ENCODE measurements at regions not wholly inside any gene's neighbourhood (a gene's known extent, or its start where the extent isn't known, plus 50 kb on each side); places are given as distances from the start of the nearest gene placed in this dataset.
"Not testable (repeated sequence)": the region's sequence is repeated elsewhere in the genome, so short reads cannot be mapped to it uniquely, and the experiment has no call there.

GRCh38 chr12:107602446-107602845 is 83.2 kb upstream of the PWP1 start:
- DNase-seq = no peak

GRCh38 chr12:107605293-107605692 is 80.3 kb upstream of the PWP1 start:
- no peak for DNase-seq

GRCh38 chr12:107607464-107608392 is 77.9 kb upstream of the PWP1 start:
- peak; percentile 81 for DNase-seq

- DNase-seq = not testable (repeated sequence)
Measured at GRCh38 chr12:107608779-107609178, 76.8 kb upstream of the PWP1 start.

GRCh38 chr12:107610021-107610859 is 75.4 kb upstream of the PWP1 start:
- no peak for DNase-seq

GRCh38 chr12:107612508-107612907 is 73.1 kb upstream of the PWP1 start:
- no peak for DNase-seq

GRCh38 chr12:107616941-107617340 is 68.7 kb upstream of the PWP1 start:
- no peak for DNase-seq

GRCh38 chr12:107618106-107618505 is 67.5 kb upstream of the PWP1 start:
- DNase-seq = no peak

GRCh38 chr12:107619831-107620230 is 65.8 kb upstream of the PWP1 start:
- no peak for DNase-seq

GRCh38 chr12:107622001-107622400 is 63.6 kb upstream of the PWP1 start:
- no peak for DNase-seq

GRCh38 chr12:107624493-107624892 is 61.1 kb upstream of the PWP1 start:
- DNase-seq = no peak

GRCh38 chr12:107631715-107632114 is 53.9 kb upstream of the PWP1 start:
- DNase-seq = no peak

GRCh38 chr12:107632246-107632645 is 53.4 kb upstream of the PWP1 start:
- no peak for DNase-seq

- no peak for DNase-seq
Measured at GRCh38 chr12:107634530-107634929, 51.1 kb upstream of the PWP1 start.

GRCh38 chr12:107635139-107635538 is 50.5 kb upstream of the PWP1 start:
- DNase-seq = no peak
